Left ventricle myocardium inferior (tissue), 1 donor: ENCODE measurements at regions not wholly inside any gene's neighbourhood (a gene's known extent, or its start where the extent isn't known, plus 50 kb on each side); places are given as distances from the start of the nearest gene placed in this dataset.

Source experiments
- DNase-seq: peaks from one replicate; pipeline ENCODE4 v3.0.0-alpha.2; 2020
- H3K27ac ChIP-seq: fragments of 200-600 bp; replicated peaks from 2 replicates; pipeline ENCODE4 v1.8.0; 2021
- H3K27me3 ChIP-seq: fragments of 200-600 bp; 2 replicates; pipeline ENCODE4 v1.8.0; 2021; ENCODE audit warnings: low read depth
- H3K36me3 ChIP-seq: fragments of 200-600 bp; 2 replicates; pipeline ENCODE4 v1.8.0; 2021
- H3K4me1 ChIP-seq: fragments of 200-600 bp; 2 replicates; pipeline ENCODE4 v1.8.0; 2021
- H3K4me3 ChIP-seq: fragments of 200-600 bp; 2 replicates; pipeline ENCODE4 v1.8.0; 2021; ENCODE audit warnings: mild to moderate bottlenecking, moderate library complexity
- H3K9me3 ChIP-seq: fragments of 200-600 bp; replicated peaks from 2 replicates; pipeline ENCODE4 v1.8.0; 2021
- intact Hi-C: fragments of 100-400 bp; cut with micrococcal nuclease; formaldehyde crosslinking; loops from one replicate; pipeline ENCODE4 v1.11.0; 2022
- TF ChIP-seq, protein P1 (sequence below): fragments of 200-600 bp; IDR thresholded peaks from 2 replicates; pipeline ENCODE4 v1.8.0; 2021; ENCODE audit warnings: antibody characterized with exemption, mild to moderate bottlenecking, borderline replicate concordance
- donor health status: DM: no; HTN: yes; CAD: no; lungs with severe emphysema.

DNA sequence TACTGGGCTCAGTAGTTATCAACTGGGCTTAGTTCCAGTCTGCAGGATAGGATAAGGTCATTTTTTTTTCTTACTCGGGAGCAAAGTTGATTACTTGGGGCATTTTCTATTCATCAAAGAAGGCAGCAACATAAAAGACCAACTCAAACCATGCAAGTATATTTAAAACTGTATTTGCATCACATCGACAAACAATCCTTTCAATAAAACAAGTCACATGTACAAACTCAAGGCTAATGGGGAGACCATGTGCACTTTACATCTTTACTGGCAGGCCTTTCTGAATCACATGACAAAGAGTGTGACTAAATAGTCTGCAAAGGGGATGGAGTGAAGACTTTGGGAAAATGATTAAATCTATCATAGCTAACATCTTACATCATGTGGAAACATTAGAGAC is 610.4 kb upstream of the BOD1L1 start:
- H3K27me3 ChIP-seq, result no peaks in the 10 kb centered on the region
- no peak overlapping the region for H3K27ac ChIP-seq
- DNase-seq, result no peak
- no peaks in the 10 kb centered on the region for H3K36me3 ChIP-seq
- TF ChIP-seq, protein P1, sequence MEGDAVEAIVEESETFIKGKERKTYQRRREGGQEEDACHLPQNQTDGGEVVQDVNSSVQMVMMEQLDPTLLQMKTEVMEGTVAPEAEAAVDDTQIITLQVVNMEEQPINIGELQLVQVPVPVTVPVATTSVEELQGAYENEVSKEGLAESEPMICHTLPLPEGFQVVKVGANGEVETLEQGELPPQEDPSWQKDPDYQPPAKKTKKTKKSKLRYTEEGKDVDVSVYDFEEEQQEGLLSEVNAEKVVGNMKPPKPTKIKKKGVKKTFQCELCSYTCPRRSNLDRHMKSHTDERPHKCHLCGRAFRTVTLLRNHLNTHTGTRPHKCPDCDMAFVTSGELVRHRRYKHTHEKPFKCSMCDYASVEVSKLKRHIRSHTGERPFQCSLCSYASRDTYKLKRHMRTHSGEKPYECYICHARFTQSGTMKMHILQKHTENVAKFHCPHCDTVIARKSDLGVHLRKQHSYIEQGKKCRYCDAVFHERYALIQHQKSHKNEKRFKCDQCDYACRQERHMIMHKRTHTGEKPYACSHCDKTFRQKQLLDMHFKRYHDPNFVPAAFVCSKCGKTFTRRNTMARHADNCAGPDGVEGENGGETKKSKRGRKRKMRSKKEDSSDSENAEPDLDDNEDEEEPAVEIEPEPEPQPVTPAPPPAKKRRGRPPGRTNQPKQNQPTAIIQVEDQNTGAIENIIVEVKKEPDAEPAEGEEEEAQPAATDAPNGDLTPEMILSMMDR, result no peak
- intact Hi-C loops, result no loop called here
- H3K4me1 ChIP-seq, result peaks cover 7% of the 10 kb centered on the region
- no peak overlapping the region for H3K4me3 ChIP-seq
- peaks cover 19% of the 10 kb centered on the region for H3K9me3 ChIP-seq

DNA sequence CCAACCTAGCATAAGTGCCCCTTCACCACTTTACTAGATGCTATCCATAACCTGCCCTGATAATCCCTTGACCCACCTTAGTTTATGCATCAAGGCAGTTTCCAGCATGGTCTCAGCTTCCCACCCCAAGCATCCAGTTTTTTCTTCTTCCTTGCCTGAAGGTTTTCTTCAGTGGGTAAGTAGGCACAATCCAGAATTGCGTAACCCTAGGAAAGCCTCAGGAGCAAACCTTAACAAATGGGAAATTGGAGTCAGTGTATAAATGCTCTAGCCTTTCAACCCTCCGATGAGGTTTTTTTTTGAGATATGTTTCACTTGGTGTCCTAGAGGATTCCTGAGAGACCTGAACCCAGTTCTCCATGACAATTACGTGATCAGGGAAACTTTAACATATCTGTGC is 614.0 kb upstream of the BOD1L1 start:
- intact Hi-C loops, result no loop called here
- Histone ChIP-seq H3K4me3 (no peak overlapping the region), H3K4me1 (no peaks in the 10 kb centered on the region), H3K27ac (no peak overlapping the region), H3K9me3 (peaks cover 19% of the 10 kb centered on the region), H3K27me3 (no peaks in the 10 kb centered on the region), H3K36me3 (no peaks in the 10 kb centered on the region)
- no peak for DNase-seq
- TF ChIP-seq, protein P1, result no peak

- Histone ChIP-seq H3K36me3 (no peaks in the 10 kb centered on the region), H3K4me3 (no peak overlapping the region), H3K4me1 (no peaks in the 10 kb centered on the region), H3K27me3 (no peaks in the 10 kb centered on the region), H3K27ac (no peak overlapping the region), H3K9me3 (peaks cover 5% of the 10 kb centered on the region)
- intact Hi-C loops, result no loop called here
- TF ChIP-seq, protein P1, result no peak
- DNase-seq, result no peak
Measured at GRCh38 chr4:14247767-14248166, 620.2 kb upstream of the BOD1L1 start.

- no peaks in the 10 kb centered on the region for H3K36me3 ChIP-seq
- peaks cover 9% of the 10 kb centered on the region for H3K9me3 ChIP-seq
- H3K27me3 ChIP-seq, result no peaks in the 10 kb centered on the region
- TF ChIP-seq, protein P1, result no peak
- no peak overlapping the region for H3K27ac ChIP-seq
- intact Hi-C loops, result no loop called here
- H3K4me3 ChIP-seq, result no peak overlapping the region
- DNase-seq, result no peak
- no peaks in the 10 kb centered on the region for H3K4me1 ChIP-seq
Measured at GRCh38 chr4:14249226-14249625, 621.7 kb upstream of the BOD1L1 start.

DNA sequence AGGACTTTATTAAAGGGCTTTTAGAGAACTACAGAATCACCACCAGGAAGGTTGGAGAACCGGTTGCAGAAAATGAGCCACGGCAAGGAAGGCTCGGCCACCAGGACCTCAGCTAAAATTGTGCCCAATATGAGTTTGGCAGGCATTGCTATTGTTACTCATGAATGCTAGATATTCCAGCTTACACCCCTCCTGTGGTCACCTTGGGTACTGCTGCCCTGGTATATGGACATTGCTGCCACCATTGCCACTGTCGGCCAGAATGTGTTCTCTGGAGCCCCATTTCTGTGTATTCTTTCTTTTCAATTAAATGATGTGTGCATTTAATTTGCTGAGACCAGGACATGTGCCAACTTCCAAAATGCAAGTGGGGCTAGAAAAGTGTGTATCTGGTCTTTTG is 626.7 kb upstream of the BOD1L1 start:
- H3K4me3 ChIP-seq, result no peak overlapping the region
- TF ChIP-seq, protein P1, result peak; percentile 68
- H3K4me1 ChIP-seq, result no peaks in the 10 kb centered on the region
- H3K36me3 ChIP-seq, result no peaks in the 10 kb centered on the region
- no peak overlapping the region for H3K27ac ChIP-seq
- peak; percentile 19 for DNase-seq
- no peaks in the 10 kb centered on the region for H3K27me3 ChIP-seq
- intact Hi-C loops, result no loop called here
- peaks cover 9% of the 10 kb centered on the region for H3K9me3 ChIP-seq

DNA sequence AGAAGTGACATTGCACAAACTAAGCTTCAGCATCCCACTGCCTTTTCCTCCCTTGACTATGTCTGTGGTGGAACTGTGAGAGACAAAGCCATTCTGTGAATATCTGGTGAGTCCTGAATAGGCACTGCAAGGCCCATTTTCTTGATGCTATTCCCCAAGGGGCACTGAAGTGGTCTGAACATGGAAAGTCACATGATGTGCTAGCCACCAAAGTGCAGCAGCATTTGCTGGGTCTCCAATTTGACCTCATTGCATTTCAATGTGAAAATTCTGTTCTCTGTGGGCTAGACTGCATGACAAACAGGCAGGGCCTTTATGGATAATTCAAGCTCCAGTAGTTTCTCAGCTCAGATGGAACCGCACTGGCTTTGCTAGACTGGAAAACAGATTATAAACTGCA is 627.4 kb upstream of the BOD1L1 start:
- TF ChIP-seq, protein P1, result no peak

More for the DNA sequence above, 627.4 kb upstream of the BOD1L1 start:
- no peak for DNase-seq
- peaks cover 9% of the 10 kb centered on the region for H3K9me3 ChIP-seq
- intact Hi-C loops, result no loop called here
- H3K27ac ChIP-seq, result no peak overlapping the region
- H3K36me3 ChIP-seq, result no peaks in the 10 kb centered on the region
- H3K27me3 ChIP-seq, result no peaks in the 10 kb centered on the region
- no peaks in the 10 kb centered on the region for H3K4me1 ChIP-seq
- no peak overlapping the region for H3K4me3 ChIP-seq
